A549 (cell line): ENCODE measurements at regions not wholly inside any gene's neighbourhood (a gene's known extent, or its start where the extent isn't known, plus 50 kb on each side); places are given as distances from the start of the nearest gene placed in this dataset.

Experiments
- ATAC-seq, 2 experiments: fragments of 200-7000 bp in 1 of 2; fragments of >200 bp in 1 of 2; cut with Nextera tagmentation in 1 of 2; cut with Tn5 transposase in 1 of 2; 3 replicates each; pipeline versions ENCODE4 v1.8.0 to v1.9.1; 2018 to 2020; ENCODE audit warnings: mild to moderate bottlenecking in 1 of 2, moderate library complexity in 1 of 2
- CTCF ChIA-PET: fragments of 300-600 bp; sonication (Branson Sonifier 250); formaldehyde crosslinking; extraction: SDS; loops from one replicate; lab custom pipeline; 2021; ENCODE audit warnings: antibody characterized with exemption, inconsistent platforms; lab: Yijun Ruan, JAX
- POLR2A ChIA-PET: fragments of 350-600 bp; formaldehyde crosslinking; extraction: SDS; loops from one replicate; lab custom pipeline; 2021; ENCODE audit warnings: antibody characterized with exemption, inconsistent platforms; lab: Yijun Ruan, JAX
- DNase-seq, 2 experiments: peaks; one replicate each; pipeline versions ENCODE4 v3.0.0 to v3.0.0-alpha.2; 2011 to 2016; ENCODE audit warnings: low read depth in 1 of 2, low spot score in 1 of 2
- FAIRE-seq: peaks from 2 replicates; lab custom pipeline; 2011; peaks lifted over from hg19 to GRCh38; lab: Jason Lieb, UNC
- H3K27ac ChIP-seq, 2 experiments: fragments of >200 bp; sonication (Bioruptor Twin); formaldehyde crosslinking; 3 replicates each; pipeline ENCODE4 v1.5.1; 2016 to 2017
- H3K4me1 ChIP-seq: fragments of >200 bp; sonication (Bioruptor Twin); formaldehyde crosslinking; 3 replicates; pipeline ENCODE4 v1.6.1; 2016
- H3K4me2 ChIP-seq: fragments of >200 bp; sonication (Bioruptor Twin); formaldehyde crosslinking; 3 replicates; pipeline ENCODE4 v1.6.1; 2016
- H3K4me3 ChIP-seq: fragments of >200 bp; sonication (Bioruptor Twin); formaldehyde crosslinking; 3 replicates; pipeline ENCODE4 v1.5.1; 2016
- H3K9me3 ChIP-seq: fragments of >200 bp; sonication (Bioruptor Twin); formaldehyde crosslinking; 3 replicates; pipeline ENCODE4 v1.6.1; 2016
- ATOH8 ChIP-seq: fragments of 250-450 bp; sonication (Bioruptor Pico); IDR thresholded peaks from 2 replicates; pipeline ENCODE4 v1.5.0; 2020; ENCODE audit warnings: low read depth, mild to moderate bottlenecking, moderate library complexity
- BCL3 ChIP-seq: fragments of >200 bp; sonication (Bioruptor Twin); formaldehyde crosslinking; IDR thresholded peaks from 3 replicates; pipeline ENCODE4 v1.6.1; 2016
- BHLHE40 ChIP-seq: IDR thresholded peaks from 2 replicates; pipeline ENCODE4 v1.6.1; 2012; ENCODE audit warnings: low read depth, low read length, inconsistent platforms
- CHD2 ChIP-seq: fragments of 150-350 bp; IDR thresholded peaks from 2 replicates; pipeline ENCODE4 v1.6.1; 2014; ENCODE audit warnings: low read length; ENCODE audit not compliant: partially characterized antibody
- CHD4 ChIP-seq: fragments of 200-600 bp; sonication (generic); IDR thresholded peaks from 2 replicates; pipeline ENCODE4 v1.6.1; 2016; ENCODE audit warnings: antibody characterized with exemption, mild to moderate bottlenecking, borderline replicate concordance
- E2F6 ChIP-seq: IDR thresholded peaks from 2 replicates; pipeline ENCODE4 v1.6.1; 2012; ENCODE audit warnings: low read depth, borderline replicate concordance
- ELK1 ChIP-seq: fragments of 150-350 bp; IDR thresholded peaks from 2 replicates; pipeline ENCODE4 v1.6.1; 2014; ENCODE audit warnings: low read depth, mild to moderate bottlenecking, low read length
- ESRRA ChIP-seq: fragments of 150-350 bp; IDR thresholded peaks from 2 replicates; pipeline ENCODE4 v1.6.1; 2014; ENCODE audit warnings: mild to moderate bottlenecking, low read length, borderline replicate concordance
- FOSB ChIP-seq: fragments of 250-450 bp; sonication (Bioruptor Pico); IDR thresholded peaks from 2 replicates; pipeline ENCODE4 v1.5.0; 2020; ENCODE audit warnings: mild to moderate bottlenecking, moderate library complexity
- GATA3 ChIP-seq: IDR thresholded peaks from 2 replicates; pipeline ENCODE4 v1.6.1; 2012; ENCODE audit warnings: borderline replicate concordance
- HEYL ChIP-seq: fragments of 250-450 bp; sonication (Bioruptor Pico); IDR thresholded peaks from 2 replicates; pipeline ENCODE4 v1.8.0; 2021; ENCODE audit warnings: mild to moderate bottlenecking, moderate library complexity
- JUN ChIP-seq, 2 experiments: fragments of >200 bp; sonication (Bioruptor Twin); formaldehyde crosslinking; IDR thresholded peaks; 2 replicates in 1 of 2; 3 replicates in 1 of 2; pipeline ENCODE4 v1.6.1; 2016 to 2017
- KDM1A ChIP-seq: fragments of 200-600 bp; sonication (generic); IDR thresholded peaks from 2 replicates; pipeline ENCODE4 v1.6.1; 2016; ENCODE audit warnings: low read depth, mild to moderate bottlenecking
- MAZ ChIP-seq: fragments of 150-350 bp; IDR thresholded peaks from 2 replicates; pipeline ENCODE4 v1.6.1; 2014; ENCODE audit warnings: antibody characterized with exemption, low read depth, low read length, borderline replicate concordance
- NR3C1 ChIP-seq: fragments of >200 bp; sonication (Bioruptor Twin); formaldehyde crosslinking; IDR thresholded peaks from 3 replicates; pipeline ENCODE4 v1.6.1; 2017
- PBX3 ChIP-seq: IDR thresholded peaks from 2 replicates; pipeline ENCODE4 v1.6.1; 2012
- PHF8 ChIP-seq: fragments of 200-600 bp; sonication (generic); IDR thresholded peaks from 2 replicates; pipeline ENCODE4 v1.6.1; 2016; ENCODE audit warnings: low read depth, mild to moderate bottlenecking, antibody characterized with exemption, moderate library complexity, borderline replicate concordance
- POLR2AphosphoS2 ChIP-seq: conservative IDR thresholded peaks from 2 replicates; pipeline ENCODE4 v1.6.1; 2012; ENCODE audit warnings: low read length, improper control_type of control experiment, inconsistent platforms
- RCOR1 ChIP-seq: fragments of 150-350 bp; IDR thresholded peaks from 2 replicates; pipeline ENCODE4 v1.6.1; 2014; ENCODE audit warnings: antibody characterized with exemption, low read length, low read depth
- REST ChIP-seq: fragments of 200-600 bp; sonication (generic); IDR thresholded peaks from 2 replicates; pipeline ENCODE4 v1.6.1; 2016; ENCODE audit warnings: antibody characterized with exemption, mild to moderate bottlenecking, moderate library complexity
- RFX5 ChIP-seq: fragments of 450-650 bp; IDR thresholded peaks from 2 replicates; pipeline ENCODE4 v1.7.1; 2014; ENCODE audit warnings: antibody characterized with exemption, mild to moderate bottlenecking, moderate library complexity
- SREBF2 ChIP-seq: fragments of 450-650 bp; IDR thresholded peaks from 2 replicates; pipeline ENCODE4 v1.6.1; 2014; ENCODE audit warnings: mild to moderate bottlenecking, moderate library complexity
- TFCP2L1 ChIP-seq: fragments of 250-450 bp; sonication (Bioruptor Pico); IDR thresholded peaks from 2 replicates; pipeline ENCODE4 v1.5.0; 2021; ENCODE audit warnings: mild to moderate bottlenecking
- ZSCAN20 ChIP-seq: fragments of 250-450 bp; sonication (Bioruptor Pico); IDR thresholded peaks from 2 replicates; pipeline ENCODE4 v1.8.0; 2022; ENCODE audit warnings: mild to moderate bottlenecking, moderate library complexity
- WGBS: methylation state at CpG from one replicate; pipeline ENCODE4 v1.1.6; 2017; ENCODE audit errors: missing lambda C conversion rate; 5-methylcytosine and 5-hydroxymethylcytosine counted together

- no peak for TF ChIP-seq KDM1A
- TF ChIP-seq SREBF2 = no peak
- TF ChIP-seq NR3C1 = no peak
- no peak for TF ChIP-seq ZSCAN20 (CRISPR knock-in tag)
- no peak for TF ChIP-seq TFCP2L1 (CRISPR knock-in tag)
Measured at GRCh38 chr4:63620271-63620670, 789.0 kb downstream of the TECRL start (continued).

GRCh38 chr4:63619771-63620170 is 789.5 kb downstream of the TECRL start:
- ATAC-seq = no peak
- WGBS = 15% methylated on average over 1 of the region's 1 CpG
- ChIA-PET POLR2A (no interaction called here), CTCF (no interaction called here)
- H3K9me3 ChIP-seq = no peaks in the 10 kb centered on the region
- TF ChIP-seq HEYL (CRISPR knock-in tag) = no peak
- TF ChIP-seq FOSB (CRISPR knock-in tag) = no peak
- no peak for TF ChIP-seq RCOR1
- TF ChIP-seq PHF8 = no peak
- TF ChIP-seq MAZ = no peak
- no peak for TF ChIP-seq CHD4
- no peak for TF ChIP-seq JUN (IDR thresholded peaks at IDR 0.05)
- no peak for TF ChIP-seq ATOH8 (CRISPR knock-in tag)
- no peak for TF ChIP-seq REST
- TF ChIP-seq POLR2AphosphoS2 = no peak
- TF ChIP-seq GATA3 = no peak
- TF ChIP-seq CHD2 = no peak
- TF ChIP-seq ZSCAN20 (CRISPR knock-in tag) = no peak
- TF ChIP-seq, all 56 proteins: peak for 0
- H3K27ac ChIP-seq = no peak overlapping the region
- no peak overlapping the region for H3K4me2 ChIP-seq
- H3K4me1 ChIP-seq = no peaks in the 10 kb centered on the region
- no peak overlapping the region for H3K4me3 ChIP-seq
- FAIRE-seq (no peak), DNase-seq (no peak)

GRCh38 chr4:63618883-63619718 is 790.1 kb downstream of the TECRL start:
- no peak for ATAC-seq
- H3K9me3 ChIP-seq = no peaks in the 10 kb centered on the region
- H3K4me2 ChIP-seq = no peak overlapping the region
- no peaks in the 10 kb centered on the region for H3K4me1 ChIP-seq
- no peak overlapping the region for H3K27ac ChIP-seq
- TF ChIP-seq BHLHE40 (no peak), PBX3 (no peak), ESRRA (no peak), BCL3 (no peak), E2F6 (no peak), CHD4 (no peak), ELK1 (no peak), RFX5 (no peak), HEYL (CRISPR knock-in tag) (no peak), NR3C1 (no peak)
- ChIA-PET POLR2A (no interaction called here), CTCF (no interaction called here)
- DNase-seq = no peak
- 6% methylated on average over 6 of the region's 6 CpGs for WGBS
- FAIRE-seq = no peak
- H3K4me3 ChIP-seq = no peak overlapping the region
